GM12878 (cell line): ENCODE measurements at regions not wholly inside any gene's neighbourhood (a gene's known extent, or its start where the extent isn't known, plus 50 kb on each side); places are given as distances from the start of the nearest gene placed in this dataset.

Experiments
- ATAC-seq: fragments of 200-7000 bp; cut with Tn5 transposase; 3 replicates; pipeline ENCODE4 v1.9.1; 2020; ENCODE audit warnings: mild to moderate bottlenecking, moderate library complexity
- BruUV-seq: library from RNA; stranded (reverse); fragments of 400-500 nt; replicated peaks from 2 replicates; lab custom pipeline; 2021; lab: Mats Ljungman, UMichigan
- CTCF ChIA-PET: fragments of 300-600 bp; sonication (Branson Sonifier 250); formaldehyde crosslinking; extraction: SDS; loops from one replicate; lab custom pipeline; 2021; ENCODE audit warnings: inconsistent platforms; lab: Yijun Ruan, JAX
- POLR2A ChIA-PET: fragments of 350-600 bp; formaldehyde crosslinking; extraction: SDS; loops from one replicate; lab custom pipeline; 2021; ENCODE audit warnings: inconsistent platforms; lab: Charles Lee
- RAD21 ChIA-PET: fragments of 300-600 bp; sonication (Branson Sonifier 250); formaldehyde crosslinking; loops from one replicate; lab custom pipeline; 2023; ENCODE audit warnings: antibody characterized with exemption; ENCODE audit not compliant: unreplicated experiment; lab: Charles Lee
- SMC1A ChIA-PET: fragments of 300-600 bp; sonication (Branson Sonifier 250); formaldehyde crosslinking; loops from one replicate; lab custom pipeline; 2023; ENCODE audit not compliant: unreplicated experiment, uncharacterized antibody; lab: Charles Lee
- DNase-seq: peaks from one replicate; pipeline ENCODE4 v3.0.0-alpha.2; 2011; ENCODE audit warnings: low read depth, low spot score
- FAIRE-seq: peaks from 3 replicates; lab custom pipeline; 2011; peaks lifted over from hg19 to GRCh38; lab: Jason Lieb, UNC
- H2AFZ ChIP-seq: 2 replicates; pipeline ENCODE4 v1.6.0; 2011; ENCODE audit warnings: low read depth, low read length, control low read depth; ENCODE audit not compliant: control insufficient read depth
- H3K27ac ChIP-seq: 2 replicates; pipeline ENCODE4 v1.5.1; 2011; ENCODE audit warnings: control low read depth; ENCODE audit not compliant: control insufficient read depth, insufficient read depth
- H3K27me3 ChIP-seq, 2 experiments: replicated peaks in 1 of 2; 2 replicates each; pipeline versions ENCODE4 v1.6.0 to v1.6.1; 2011; ENCODE audit warnings: low read length in 1 of 2; ENCODE audit not compliant: control insufficient read depth in 2 of 2, insufficient read depth in 2 of 2
- H3K36me3 ChIP-seq, 2 experiments: 2 replicates each; pipeline ENCODE4 v1.5.1; 2011; ENCODE audit warnings: low read length in 1 of 2; ENCODE audit not compliant: control insufficient read depth in 2 of 2, insufficient read depth in 2 of 2
- H3K4me1 ChIP-seq: 2 replicates; pipeline ENCODE4 v1.6.1; 2011; ENCODE audit warnings: mild to moderate bottlenecking, low read length, moderate library complexity, mixed read lengths; ENCODE audit not compliant: control insufficient read depth, insufficient read depth
- H3K4me2 ChIP-seq: 2 replicates; pipeline ENCODE4 v1.6.0; 2011; ENCODE audit warnings: control low read depth; ENCODE audit not compliant: control insufficient read depth, insufficient read depth
- H3K4me3 ChIP-seq: fragments of 200-600 bp; sonication (generic); 2 replicates; pipeline ENCODE4 v1.5.1; 2016
- H3K79me2 ChIP-seq: 2 replicates; pipeline ENCODE4 v1.6.0; 2011; ENCODE audit warnings: low read length; ENCODE audit not compliant: control insufficient read depth, insufficient read depth
- H3K9ac ChIP-seq: 2 replicates; pipeline ENCODE4 v1.8.0; 2011; ENCODE audit warnings: low read length, control low read depth, mixed read lengths; ENCODE audit not compliant: control insufficient read depth, insufficient read depth
- H3K9me3 ChIP-seq: replicated peaks from 3 replicates; pipeline ENCODE4 v1.5.1; 2011; ENCODE audit warnings: mild to moderate bottlenecking, low read length; ENCODE audit not compliant: control insufficient read depth, insufficient read depth
- H4K20me1 ChIP-seq: 2 replicates; pipeline ENCODE4 v1.6.0; 2011; ENCODE audit not compliant: control insufficient read depth, insufficient read depth
- ASH2L ChIP-seq: fragments of 300-600, 200-600 bp; sonication (generic); IDR thresholded peaks from 2 replicates; pipeline ENCODE4 v1.6.1; 2017; ENCODE audit warnings: low read depth, mild to moderate bottlenecking, borderline replicate concordance
- ATF2 ChIP-seq: IDR thresholded peaks from 2 replicates; pipeline ENCODE4 v1.6.1; 2012; ENCODE audit warnings: low read length, inconsistent platforms
- CEBPZ ChIP-seq: fragments of 150-350 bp; IDR thresholded peaks from 2 replicates; pipeline ENCODE4 v1.6.1; 2016; ENCODE audit warnings: low read depth, low read length
- CTCF ChIP-seq, 3 experiments: IDR thresholded peaks in 2 of 3; conservative IDR thresholded peaks in 1 of 3; 2 replicates each; pipeline ENCODE4 v1.5.1; 2011; ENCODE audit warnings: low read depth in 3 of 3, low read length in 3 of 3, mild to moderate bottlenecking in 3 of 3, control low read depth in 2 of 3, moderate library complexity in 2 of 3, inconsistent platforms in 1 of 3, mixed read lengths in 1 of 3; ENCODE audit not compliant: control insufficient read depth in 2 of 3, insufficient read depth in 1 of 3; ENCODE audit errors: extremely low read depth in 1 of 3
- ELK1 ChIP-seq: IDR thresholded peaks from 2 replicates; pipeline ENCODE4 v1.6.1; 2012; ENCODE audit warnings: low read depth, low read length, improper control_type of control experiment
- FOXK2 ChIP-seq: fragments of 450-650 bp; IDR thresholded peaks from 2 replicates; pipeline ENCODE4 v1.6.1; 2017; ENCODE audit warnings: mild to moderate bottlenecking, moderate library complexity
- NFYA ChIP-seq: IDR thresholded peaks from 2 replicates; pipeline ENCODE4 v1.6.1; 2011; ENCODE audit warnings: low read depth, mild to moderate bottlenecking, low read length, improper control_type of control experiment, borderline replicate concordance
- SKIL ChIP-seq: fragments of 450-650 bp; IDR thresholded peaks from 2 replicates; pipeline ENCODE4 v1.6.1; 2017; ENCODE audit warnings: mild to moderate bottlenecking, low read depth, inconsistent platforms; ENCODE audit not compliant: poor library complexity, severe bottlenecking
- ZNF384 ChIP-seq: IDR thresholded peaks from 2 replicates; pipeline ENCODE4 v1.6.1; 2012; ENCODE audit warnings: low read depth, mild to moderate bottlenecking, low read length, improper control_type of control experiment, borderline replicate concordance
- in situ Hi-C: fragments of 300-500 bp; cut with MboI; formaldehyde crosslinking; loops from 9 replicates; pipeline ENCODE4 v1.14.3; 2018; ENCODE audit warnings: mixed read lengths
- intact Hi-C: fragments of 100-400 bp; cut with micrococcal nuclease; formaldehyde crosslinking; loops from one replicate; pipeline ENCODE4 v1.14.2; 2022; ENCODE audit not compliant: unreplicated experiment

GRCh38 chr2:180653481-180653880 lies 326.9 kb upstream of the UBE2E3 start (continued):
- no peak for TF ChIP-seq ATF2
- no peak for TF ChIP-seq FOXK2
- TF ChIP-seq CEBPZ = no peak
- no peak for TF ChIP-seq NFYA

- no peaks in the 10 kb centered on the region; the same call in 1 of the 2 replicates for H4K20me1 ChIP-seq
- no TSS peak for BruUV-seq
- ChIA-PET SMC1A (no interaction called here), RAD21 (no interaction called here), CTCF (no interaction called here), POLR2A (no interaction called here)
- H3K79me2 ChIP-seq = no peaks in the 10 kb centered on the region
- H3K27me3 ChIP-seq = no peaks in the 10 kb centered on the region
- FAIRE-seq (no peak), ATAC-seq (no peak), DNase-seq (no peak)
- H3K4me1 ChIP-seq = no peaks in the 10 kb centered on the region
- H3K9me3 ChIP-seq = no peaks in the 10 kb centered on the region
- no peak overlapping the region for H3K27ac ChIP-seq
- H3K4me2 ChIP-seq = no peak overlapping the region
- in situ Hi-C loops (no loop called here), intact Hi-C loops (no loop called here)
- no peak overlapping the region for H3K4me3 ChIP-seq
- no peaks in the 10 kb centered on the region for H3K36me3 ChIP-seq
- no peak overlapping the region for H3K9ac ChIP-seq
- H2AFZ ChIP-seq = no peak overlapping the region
- TF ChIP-seq ASH2L (no peak), ZNF384 (no peak), SKIL (no peak), ELK1 (no peak), CTCF (IDR thresholded peaks at IDR 0.05 in 2 of 3, conservative IDR thresholded peaks at IDR 0.05 in 1 of 3; ENCODE audit: control insufficient read depth in 2 of 3, extremely low read depth in 1 of 3, insufficient read depth in 1 of 3, low read depth in 3 of 3, low read length in 3 of 3) (no peak)
Measured at GRCh38 chr2:180652794-180653193, 327.6 kb upstream of the UBE2E3 start.
